ENCODE measurements at regions not wholly inside any gene's neighbourhood (a gene's known extent, or its start where the extent isn't known, plus 50 kb on each side); places are given as distances from the start of the nearest gene placed in this dataset.

GRCh38 chr1:113252166-113252565 is 138.1 kb upstream of the MAGI3 start (continued):
- TF ChIP-seq POU5F1 (IDR thresholded peaks at IDR 0.05; ENCODE audit: low read depth, low read length) = no peak
- TF ChIP-seq CTBP2 (IDR thresholded peaks at IDR 0.05; ENCODE audit: borderline replicate concordance, insufficient read depth, insufficient read length, low read length) = no peak

Data from H1 (cell line).